ENCODE measurements at regions not wholly inside any gene's neighbourhood (a gene's known extent, or its start where the extent isn't known, plus 50 kb on each side); places are given as distances from the start of the nearest gene placed in this dataset.
"Not testable (repeated sequence)": the region's sequence is repeated elsewhere in the genome, so short reads cannot be mapped to it uniquely, and the experiment has no call there.

DNA sequence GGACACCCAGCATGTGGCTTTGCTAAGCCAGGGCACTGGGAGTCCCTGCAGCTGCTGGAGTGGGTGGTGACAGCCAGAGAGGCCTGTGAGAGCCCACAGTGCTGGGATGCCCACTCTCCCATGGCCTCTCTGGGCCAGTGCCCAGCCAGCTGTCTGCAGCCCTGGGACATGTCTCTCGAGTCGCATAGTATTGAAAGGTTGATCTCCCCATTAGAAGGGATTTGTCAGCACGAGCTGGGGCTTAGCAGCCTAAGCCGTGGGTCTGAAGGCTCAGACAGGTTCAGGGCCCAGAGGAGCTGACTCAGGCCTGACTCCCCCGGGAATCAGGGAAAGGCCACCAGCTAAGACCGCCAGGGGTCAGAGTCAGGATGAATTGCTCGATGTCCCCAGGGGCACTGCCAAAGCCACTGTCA, 53.5 kb downstream of the FOXD2 start:
- no peak for DNase-seq

DNA sequence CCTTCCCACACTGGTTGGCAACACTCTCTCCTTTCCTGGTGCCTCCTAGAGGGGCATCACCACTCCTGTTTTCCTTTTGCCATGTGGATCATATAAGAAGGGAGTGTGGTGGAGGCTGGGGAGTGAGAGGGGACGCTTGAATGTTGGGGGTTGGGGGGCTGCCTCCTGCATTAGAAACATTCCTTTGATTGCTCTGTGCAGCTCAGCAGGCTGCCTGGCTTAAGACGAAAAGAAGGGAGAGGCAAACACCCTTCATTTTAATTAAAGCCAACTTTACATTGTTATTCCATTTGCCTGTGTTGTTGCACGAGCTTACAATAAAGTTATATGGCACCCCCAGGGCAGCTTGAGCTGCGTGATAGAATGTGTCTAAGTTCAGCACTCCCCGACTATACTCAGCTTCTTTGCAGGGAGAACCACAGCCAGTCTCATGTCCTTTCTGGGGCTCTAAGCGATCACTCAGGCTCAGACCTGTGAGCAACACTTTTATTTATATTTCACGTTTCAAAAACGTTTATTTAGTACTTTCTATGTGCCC, 57.4 kb downstream of the FOXD2 start:
- no peak for DNase-seq

DNA sequence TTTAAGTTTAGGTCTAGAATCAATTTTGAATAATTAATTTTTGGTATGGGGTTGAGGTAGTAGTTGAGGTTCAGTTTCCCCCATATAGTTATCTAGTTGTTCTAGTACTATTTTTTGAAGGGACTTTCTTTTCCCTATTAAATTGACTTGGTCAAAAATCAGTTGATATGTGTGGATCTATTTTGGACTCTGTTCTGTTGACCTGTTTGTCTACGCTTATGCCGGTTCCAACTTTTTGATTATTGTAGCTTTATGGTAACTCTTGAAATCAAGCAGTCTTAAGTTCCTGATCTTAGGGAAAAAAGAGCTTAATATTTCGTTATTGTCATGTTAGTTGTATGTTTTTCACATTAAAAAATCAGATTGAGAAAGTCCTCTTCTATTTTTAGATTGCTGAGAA, 60.7 kb downstream of the FOXD2 start:
- no peak for DNase-seq

DNA sequence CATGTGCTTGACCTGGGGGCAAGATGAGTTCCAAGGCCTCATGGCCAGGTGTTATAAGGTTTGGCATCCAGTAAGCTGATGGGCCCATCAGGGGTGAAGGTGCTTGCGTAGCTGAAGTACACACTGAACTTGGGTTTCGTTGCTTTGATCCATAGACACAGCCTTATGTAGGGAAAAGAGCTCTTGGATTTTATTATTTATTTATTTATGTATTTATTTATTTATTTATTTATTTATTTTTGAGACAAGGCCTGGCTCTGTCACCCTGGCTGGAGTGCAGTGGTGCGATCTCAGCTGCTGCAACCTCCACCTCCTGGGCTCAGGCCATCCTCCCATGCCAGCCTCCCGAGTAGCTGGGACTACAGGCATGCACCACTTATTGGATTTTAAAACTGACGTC, 63.2 kb downstream of the FOXD2 start:
- no peak for DNase-seq

DNA sequence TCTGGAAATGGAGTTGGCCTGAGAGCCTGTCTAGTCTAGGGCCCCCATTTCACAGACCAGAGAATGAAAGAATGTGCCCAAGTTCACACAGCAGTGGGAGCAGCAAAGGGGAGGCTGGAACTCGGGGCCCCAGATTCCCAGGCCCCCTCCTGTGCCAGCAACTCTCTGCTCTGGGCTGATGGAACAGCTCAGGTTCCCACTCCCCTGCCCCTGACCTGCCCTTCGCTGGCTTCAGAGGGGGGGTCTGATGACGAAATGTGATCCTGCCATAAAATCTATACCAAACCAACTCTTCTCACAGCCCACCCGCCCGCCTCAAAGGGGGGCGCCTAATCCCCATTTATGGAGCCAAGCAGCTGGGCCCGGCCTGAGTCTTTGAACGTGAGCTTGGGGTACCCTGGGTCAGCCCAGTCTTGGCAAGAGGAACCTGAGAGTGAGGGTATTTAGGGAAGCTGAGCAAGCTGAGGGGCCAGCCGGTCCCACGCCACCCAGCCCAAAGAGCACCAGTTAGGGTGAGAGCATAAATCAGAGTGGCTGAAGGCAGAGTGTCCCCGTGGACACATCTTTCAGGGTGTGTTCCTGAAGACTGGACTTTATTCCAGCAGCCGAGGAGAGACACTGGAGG, 65.0 kb downstream of the FOXD2 start:
- no peak for DNase-seq

DNA sequence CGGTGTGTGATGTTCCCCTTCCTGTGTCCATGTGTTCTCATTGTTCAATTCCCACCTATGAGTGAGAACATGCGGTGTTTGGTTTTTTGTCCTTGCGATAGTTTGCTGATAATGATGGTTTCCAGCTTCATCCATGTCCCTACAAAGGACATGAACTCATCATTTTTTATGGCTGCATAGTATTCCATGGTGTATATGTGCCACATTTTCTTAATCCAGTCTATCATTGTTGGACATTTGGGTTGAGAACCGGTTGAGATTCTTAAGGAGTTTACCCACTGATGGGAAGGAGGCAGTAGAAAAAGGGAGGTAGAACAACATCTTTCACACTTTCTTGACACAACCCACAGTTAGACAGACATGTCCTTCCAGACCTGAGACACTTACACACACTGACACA, 67.0 kb downstream of the FOXD2 start:
- DNase-seq: not testable (repeated sequence)

DNA sequence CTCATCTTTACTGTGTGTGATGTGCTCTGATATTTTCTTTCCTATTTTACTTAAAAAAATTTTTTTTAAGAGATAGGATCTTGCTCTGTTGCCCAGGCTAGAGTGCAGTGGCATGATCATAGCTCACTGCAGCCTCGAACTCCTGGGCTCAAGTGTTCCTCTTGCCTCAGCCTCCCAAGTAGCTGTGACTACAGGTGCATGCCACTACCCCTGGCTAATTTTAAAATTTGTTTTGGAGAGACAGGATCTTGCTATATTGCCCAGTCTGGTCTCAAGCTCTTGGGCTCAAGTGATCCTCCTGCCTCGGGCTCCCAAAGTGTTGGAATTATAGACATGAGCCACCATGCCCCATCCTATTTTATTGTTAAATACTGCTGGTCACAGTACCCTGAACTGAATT, 67.4 kb downstream of the FOXD2 start:
- DNase-seq: no peak

DNA sequence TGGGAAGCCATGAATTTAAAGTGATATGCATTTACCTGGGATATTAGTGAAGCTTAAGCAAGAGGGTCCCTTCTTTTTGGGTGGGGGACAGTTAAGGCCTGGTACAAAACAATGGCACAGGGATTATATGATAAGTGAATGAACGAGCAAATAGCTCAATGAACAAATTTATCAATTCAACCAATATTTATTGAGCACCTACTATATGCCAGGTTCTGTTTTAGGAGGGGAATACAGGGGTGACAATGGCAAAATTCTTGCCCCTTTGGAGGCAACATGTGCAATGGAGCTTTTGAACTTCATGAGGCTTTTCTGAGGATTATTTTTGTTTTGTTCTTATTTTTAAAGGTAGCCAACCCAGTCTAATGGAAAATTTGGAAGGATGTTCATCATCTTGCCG, 68.2 kb downstream of the FOXD2 start:
- no peak for DNase-seq

DNA sequence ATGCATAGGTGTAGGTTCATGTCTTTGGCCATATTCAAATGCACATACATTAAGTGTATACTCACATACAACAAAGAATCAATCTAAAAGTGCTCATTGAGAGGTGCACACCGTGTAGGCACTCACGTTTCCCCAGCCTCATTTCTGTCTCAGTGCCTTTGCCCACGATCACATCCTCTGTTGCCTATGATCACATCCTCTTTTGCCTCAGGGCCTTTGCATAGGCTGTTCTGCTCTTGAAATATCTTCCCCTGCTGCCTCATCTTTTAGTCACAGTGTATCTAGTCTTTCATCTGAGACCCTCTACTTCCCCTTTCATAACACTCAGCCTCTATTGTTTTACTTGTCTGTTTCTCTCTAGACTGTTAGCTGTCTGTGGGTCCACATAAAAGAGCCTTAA, 69.3 kb downstream of the FOXD2 start:
- DNase-seq: no peak

DNA sequence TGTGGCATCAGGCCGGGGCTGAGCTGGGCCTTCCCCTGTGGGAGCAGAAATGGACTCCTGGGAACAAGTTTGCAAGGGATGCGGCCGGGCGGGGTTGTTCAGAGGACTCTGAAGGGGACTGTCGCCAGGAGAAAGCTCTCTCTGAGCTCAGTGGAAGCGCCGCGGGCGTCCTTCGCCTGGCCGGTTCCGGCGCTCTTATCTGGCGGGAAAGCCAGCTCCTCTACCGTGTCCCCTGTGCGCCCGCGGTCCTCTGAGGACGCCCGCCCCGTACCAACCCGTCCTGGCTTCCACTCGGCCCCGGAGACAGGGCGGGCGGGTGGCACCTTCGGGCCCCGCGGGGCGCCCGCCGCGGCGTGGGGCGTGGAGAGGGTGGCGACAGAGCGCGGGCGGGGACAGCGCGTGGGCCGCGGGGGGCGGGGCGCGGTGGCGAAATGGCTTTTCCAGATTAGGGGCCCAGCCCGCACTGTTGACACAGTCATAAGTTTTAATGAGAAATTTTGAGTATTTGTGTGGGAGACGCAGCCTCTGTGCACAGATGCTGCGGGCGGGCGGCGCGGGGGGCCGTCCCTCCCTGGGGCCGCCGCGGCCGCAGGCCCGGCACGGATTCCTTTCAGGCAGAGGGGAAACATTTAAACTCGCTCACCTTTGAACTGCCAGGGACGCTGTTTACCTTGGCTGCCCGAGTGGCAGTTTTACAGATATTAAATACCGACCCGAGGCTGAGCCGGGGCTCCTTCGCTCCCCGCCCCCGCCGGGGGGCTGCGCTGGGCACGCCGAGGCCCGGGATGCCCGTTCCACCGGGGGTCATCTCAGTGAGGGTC, 70.2 kb downstream of the FOXD2 start:
- no peak for DNase-seq

DNA sequence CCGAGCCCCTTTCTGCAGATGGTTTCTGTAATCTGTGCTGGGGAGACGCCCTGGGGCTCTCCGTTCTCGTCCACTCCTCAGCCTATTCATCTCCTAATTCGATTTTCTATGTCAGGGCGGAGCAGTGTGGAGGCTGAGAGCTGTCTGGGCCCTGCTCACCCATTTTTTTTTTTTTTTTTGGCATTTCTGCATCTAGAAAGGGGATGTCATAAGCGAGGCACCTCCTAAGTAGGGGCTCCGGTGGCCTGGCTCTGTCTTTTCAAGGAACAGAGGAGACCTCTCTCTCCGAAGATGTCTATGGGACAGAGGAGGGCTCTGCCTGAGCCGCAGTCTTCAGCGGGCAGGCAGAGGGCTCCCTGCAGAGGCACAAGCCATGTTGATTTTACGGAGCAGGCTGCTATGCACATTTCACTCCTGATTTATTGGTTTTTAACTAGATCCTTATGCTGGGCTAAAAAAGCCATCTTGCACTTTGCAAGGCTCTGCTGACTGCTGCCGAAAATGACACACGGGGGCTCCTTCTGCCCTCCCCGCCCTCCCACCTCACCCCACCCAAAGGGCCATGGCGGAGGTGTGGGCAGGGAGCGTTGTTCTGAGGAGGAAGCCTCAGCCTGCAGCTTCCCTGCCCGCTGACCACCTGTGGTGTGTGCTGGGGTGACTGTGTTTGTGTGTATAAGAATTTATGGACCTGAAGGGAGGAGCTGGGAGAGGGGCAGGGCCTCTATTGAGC, 71.0 kb downstream of the FOXD2 start:
- no peak for DNase-seq

DNA sequence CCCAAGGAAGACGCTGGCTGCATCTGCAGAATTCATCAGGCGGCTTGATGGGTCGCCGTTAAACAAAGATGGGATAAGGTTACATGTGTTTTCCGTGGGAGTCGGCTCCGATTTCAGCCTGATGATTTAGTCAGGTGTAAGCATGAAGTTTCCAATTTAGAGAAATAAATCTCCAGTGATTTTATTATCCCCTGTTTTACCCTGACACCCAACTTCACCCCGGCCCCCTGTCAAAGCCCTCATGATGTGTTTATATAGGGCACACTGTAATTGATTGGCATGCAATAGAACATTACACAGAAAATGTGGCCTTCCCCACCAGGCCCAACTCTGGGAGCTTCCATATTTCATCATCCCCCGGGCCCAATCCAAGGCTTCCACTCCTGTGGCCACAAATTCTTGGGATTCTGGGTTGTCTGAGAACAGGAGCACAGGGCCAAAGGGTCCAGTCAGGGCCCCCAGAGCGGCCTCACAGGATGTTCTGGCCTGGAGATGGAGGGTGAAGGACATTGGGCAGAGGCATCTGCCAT, 72.5 kb downstream of the FOXD2 start:
- no peak for DNase-seq

DNA sequence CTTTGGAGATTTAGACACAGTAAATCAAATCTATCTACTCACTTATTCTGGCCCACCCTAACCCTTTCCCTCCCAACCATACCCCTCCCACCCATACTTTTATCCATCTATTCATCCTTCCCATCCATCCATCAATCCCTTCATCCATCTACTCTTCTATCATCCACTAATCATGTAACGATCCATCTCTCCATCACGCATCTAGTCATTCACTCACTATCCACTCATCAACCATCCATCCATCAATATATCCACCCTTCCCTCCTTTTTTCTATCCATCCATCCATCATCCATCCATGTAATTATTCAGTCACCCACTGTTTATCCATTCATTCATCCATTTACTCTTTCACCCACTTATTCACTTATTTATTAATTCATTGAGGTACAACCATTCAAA, 74.0 kb downstream of the FOXD2 start:
- no peak for DNase-seq

DNA sequence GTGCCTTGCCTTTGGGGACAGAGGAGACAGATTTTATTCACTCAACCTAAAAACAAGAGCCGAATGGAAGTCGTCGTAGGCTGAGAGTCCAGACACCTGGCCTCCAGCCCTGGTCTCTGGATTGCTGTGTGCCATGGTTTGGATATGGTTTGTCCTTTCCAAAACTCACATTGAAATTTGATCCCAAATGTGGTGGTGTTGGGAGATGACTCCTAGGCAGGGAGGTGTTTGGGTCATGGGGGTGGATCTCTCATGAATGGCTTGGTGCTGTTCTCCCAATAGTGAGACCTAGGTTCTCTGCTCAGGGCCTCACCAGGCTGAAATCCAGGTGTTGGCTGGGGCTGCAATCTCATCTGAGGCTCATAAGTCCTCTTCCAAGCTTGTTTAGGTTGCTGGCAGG, 75.5 kb downstream of the FOXD2 start:
- DNase-seq: no peak

DNA sequence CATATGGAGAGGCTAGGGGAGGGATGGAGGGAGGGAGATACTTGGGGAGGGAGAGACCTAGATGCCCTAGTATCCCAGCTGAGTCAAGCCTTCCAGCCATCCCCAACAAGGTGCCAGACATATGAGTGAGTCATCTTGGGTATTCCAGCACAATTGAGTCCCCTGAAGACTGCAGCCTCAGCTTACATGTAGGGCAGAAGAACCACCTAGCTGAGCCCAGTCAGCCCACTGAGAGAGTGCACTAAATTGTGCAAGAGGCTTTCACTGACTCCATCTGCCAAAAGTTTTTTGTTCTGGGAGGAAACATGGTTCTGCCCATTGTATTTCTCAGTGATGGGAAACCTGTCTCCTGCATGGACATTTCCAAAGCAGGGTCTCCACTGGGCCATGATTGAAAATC, 76.4 kb downstream of the FOXD2 start:
- no peak for DNase-seq

DNA sequence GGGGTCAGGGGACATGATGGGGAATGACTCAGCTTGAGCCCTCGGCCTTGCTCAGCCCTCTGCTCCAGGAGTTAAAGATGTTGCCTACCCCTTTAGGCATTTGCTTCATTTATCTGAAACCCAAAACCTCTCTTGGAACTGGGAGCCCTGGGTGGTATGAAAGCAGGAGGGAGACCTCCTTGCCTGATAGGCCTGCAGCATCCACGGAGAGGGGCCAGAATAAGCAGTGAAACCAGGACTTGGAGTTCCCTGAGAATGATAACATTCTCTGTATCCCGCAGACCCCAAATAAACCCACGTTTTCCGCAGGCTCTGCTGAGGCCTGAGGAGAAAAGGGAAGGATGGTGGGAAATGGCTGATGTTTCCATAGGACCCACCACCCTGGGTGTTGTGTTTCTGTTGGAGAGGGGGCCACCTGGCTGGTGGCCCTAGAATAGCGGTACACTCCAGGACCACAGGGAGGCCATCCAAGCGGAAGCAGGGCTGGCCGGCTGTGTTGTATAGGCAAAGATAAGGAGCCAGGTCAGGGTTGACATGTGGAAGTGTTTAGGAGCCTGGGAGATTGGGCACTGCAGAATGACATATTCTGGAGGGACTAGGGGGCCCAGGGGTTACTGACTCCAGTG, 77.4 kb downstream of the FOXD2 start:
- DNase-seq: no peak

DNA sequence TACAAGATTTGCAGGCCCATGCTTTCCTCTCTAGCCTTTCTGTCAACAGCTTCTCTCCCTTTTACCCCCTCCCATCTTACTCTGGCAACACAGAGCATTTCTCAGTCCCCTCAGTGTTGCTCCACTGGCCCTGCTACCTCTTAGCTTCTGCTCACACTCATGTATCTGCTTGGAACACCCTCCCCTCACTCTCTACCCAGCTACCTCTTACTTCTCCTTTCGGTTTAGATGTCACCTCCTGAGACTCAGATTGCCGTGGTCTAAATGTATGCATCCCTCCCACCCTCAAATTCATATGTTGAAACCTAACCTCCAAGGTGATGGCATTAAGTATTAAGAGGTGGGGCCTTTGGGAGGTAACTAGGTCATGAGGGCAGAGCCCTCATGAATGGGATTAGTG, 80.1 kb downstream of the FOXD2 start:
- no peak for DNase-seq

DNA sequence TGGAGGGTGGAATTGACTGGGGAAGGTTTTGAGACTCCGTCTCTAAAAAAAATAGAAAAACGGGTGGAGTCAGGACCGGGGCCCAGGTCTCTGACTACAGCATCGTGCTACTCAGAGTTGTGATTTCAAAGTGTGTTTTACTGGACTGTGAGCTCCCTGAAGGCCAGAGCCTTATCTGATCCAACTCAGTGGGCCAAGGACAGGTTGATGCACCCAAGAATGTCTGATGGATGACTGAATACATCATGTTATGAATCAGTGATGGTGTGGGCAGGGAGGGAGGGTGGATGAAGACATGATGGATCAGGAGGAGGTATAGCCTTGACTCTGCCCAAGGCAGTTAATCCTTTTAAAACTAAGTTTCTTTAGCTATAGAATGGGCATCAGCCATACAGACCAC, 81.6 kb downstream of the FOXD2 start:
- no peak for DNase-seq

DNA sequence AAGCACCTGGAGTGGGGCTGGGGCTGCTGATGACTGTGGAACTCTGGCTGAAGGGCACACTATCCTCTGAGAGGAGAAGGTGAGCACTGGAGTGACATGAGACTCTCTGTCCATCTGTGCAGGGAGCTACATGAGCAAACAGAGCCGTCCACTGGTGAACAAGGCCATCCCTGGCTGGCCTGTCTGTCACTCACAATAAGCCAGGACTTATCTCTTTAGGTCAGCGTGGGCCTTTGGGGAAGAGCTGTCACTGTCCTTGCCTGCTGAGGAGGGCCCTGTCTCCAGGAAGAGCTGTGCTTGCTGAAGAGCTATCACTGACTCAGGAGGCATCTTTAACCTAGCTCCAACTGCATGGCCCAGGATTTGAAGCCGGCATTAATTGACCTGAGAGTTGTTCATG, 82.1 kb downstream of the FOXD2 start:
- DNase-seq: no peak

DNA sequence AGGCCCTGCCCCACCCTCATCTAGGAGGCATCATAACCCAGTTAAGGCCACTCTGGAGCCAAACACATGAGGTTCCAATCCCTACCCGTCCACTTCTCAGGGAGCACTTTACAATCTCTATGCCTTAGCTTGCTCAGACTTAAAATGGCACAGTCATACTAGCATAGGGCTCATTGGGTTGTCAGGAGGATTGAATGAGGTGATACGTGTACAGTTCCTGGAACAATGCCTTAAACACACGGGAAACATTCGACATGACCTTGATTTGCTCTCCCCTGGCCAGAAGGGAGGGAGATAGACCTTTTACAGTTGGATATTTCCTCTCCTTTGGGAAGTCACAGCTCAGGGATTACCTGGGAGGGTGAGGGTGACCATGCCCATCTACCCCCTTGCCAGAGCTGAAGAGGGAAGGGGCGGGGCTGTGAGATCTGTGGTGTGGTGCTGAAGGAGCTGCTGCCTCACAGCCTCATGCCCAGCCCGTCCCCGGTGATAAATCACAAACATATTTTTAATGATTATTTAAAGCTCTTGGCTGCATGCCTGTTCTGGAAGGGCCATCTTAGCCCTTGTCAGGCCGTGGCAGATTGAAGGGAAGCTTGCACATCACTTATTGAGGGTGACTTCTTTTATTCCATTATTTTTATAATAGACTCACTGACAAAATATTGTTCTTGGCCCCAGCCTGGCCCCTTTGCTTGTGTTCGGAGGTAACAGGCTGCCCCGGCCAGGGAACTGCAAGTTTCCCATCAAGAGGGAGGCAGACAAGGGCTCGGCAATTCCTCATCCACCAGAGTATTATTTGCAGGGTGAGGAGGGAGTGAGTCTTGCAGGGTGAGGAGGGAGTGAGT, 83.4 kb downstream of the FOXD2 start:
- no peak for DNase-seq

DNA sequence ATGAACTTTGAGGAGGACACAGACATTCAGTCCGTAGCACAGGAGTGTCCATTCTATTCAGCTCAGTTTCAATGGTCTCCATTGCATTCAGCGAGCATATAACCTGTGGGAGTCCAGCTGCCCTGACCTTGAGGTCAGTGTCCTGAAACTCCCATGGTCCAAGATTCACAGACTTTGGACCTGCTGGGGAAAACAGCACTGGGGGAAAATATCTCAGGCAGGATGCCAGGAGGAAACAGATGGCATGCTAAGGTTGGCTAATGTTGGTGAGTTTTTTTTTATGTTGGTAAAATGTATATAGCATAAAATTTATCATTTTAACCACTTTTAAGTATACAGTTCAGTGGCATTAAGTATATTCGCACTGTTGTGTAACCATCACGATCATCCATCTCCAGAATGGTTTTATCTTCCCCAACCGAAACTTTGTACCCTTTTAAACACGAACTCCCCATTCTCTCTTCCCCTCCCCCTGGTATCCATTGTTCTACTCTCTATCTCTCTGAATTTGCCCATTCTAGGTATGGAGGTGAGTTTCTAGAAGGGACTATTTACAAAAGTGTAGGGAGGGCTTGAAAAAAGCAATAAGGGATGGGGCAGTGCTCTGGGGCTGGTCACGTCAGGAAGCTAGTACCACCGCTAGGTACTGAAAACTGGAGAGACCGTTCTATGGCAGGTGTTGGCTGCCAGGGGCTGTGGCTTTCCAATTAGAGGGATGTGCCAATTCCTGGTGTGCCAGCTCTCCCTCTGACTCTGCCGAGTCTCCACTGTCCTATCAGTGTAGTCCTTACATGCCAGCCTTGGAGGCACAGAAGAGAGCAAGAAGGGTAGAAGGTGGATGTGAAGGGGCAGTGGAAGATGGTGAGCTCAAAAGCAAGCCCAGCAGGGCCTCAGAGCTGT, 85.3 kb downstream of the FOXD2 start:
- DNase-seq: no peak
